ENCODE measurements at regions not wholly inside any gene's neighbourhood (a gene's known extent, or its start where the extent isn't known, plus 50 kb on each side); places are given as distances from the start of the nearest gene placed in this dataset.

GRCh38 chr2:160901613-160902012, 258.6 kb upstream of the TANK start:
- TF ChIP-seq TCF7L2 (IDR thresholded peaks at IDR 0.05; ENCODE audit: low read depth, low read length) (no peak), CTCF (IDR thresholded peaks at IDR 0.05) (no peak), REST (IDR thresholded peaks at IDR 0.05; ENCODE audit: insufficient read depth in 1 of 2, low read depth in 2 of 2, low read length in 1 of 2) (no peak), POLR2AphosphoS5 (IDR thresholded peaks at IDR 0.05; ENCODE audit: low read depth, low read length) (no peak), SIN3A (IDR thresholded peaks at IDR 0.05; ENCODE audit: borderline replicate concordance, insufficient read depth, low read depth, low read length) (no peak)

GRCh38 chr2:160905862-160906261, 254.4 kb upstream of the TANK start:
- Histone ChIP-seq H3K4me3 (ENCODE audit: low read depth in 2 of 2, low read length in 2 of 2) (no peak overlapping the region), H3K27me3 (ENCODE audit: control insufficient read depth, insufficient read depth, low read length) (no peaks in the 10 kb centered on the region), H3K27ac (ENCODE audit: low read length) (no peak overlapping the region), H3K36me3 (ENCODE audit: control insufficient read depth, insufficient read depth, low read length) (no peaks in the 10 kb centered on the region), H3K4me1 (ENCODE audit: control insufficient read depth, insufficient read depth, low read length) (no peaks in the 10 kb centered on the region), H3K9me3 (ENCODE audit: control insufficient read depth, insufficient read depth, low read depth, low read length) (no peaks in the 10 kb centered on the region)
- no peak for DNase-seq (ENCODE audit: low read depth, low spot score)
- POLR2A ChIA-PET, result no interaction called here
- TF ChIP-seq POLR2AphosphoS5 (IDR thresholded peaks at IDR 0.05; ENCODE audit: low read depth, low read length) (no peak), TCF7L2 (IDR thresholded peaks at IDR 0.05; ENCODE audit: low read depth, low read length) (no peak), REST (IDR thresholded peaks at IDR 0.05; ENCODE audit: insufficient read depth in 1 of 2, low read depth in 2 of 2, low read length in 1 of 2) (no peak), SIN3A (IDR thresholded peaks at IDR 0.05; ENCODE audit: borderline replicate concordance, insufficient read depth, low read depth, low read length) (no peak), CTCF (IDR thresholded peaks at IDR 0.05) (no peak)
- no TSS peak for BruUV-seq (replicated peaks)
- in situ Hi-C loops (cut with HindIII; ENCODE audit: low pct_unique_long_range_greater_than_20kb, low sequenced_read_pairs) (no loop called here), intact Hi-C loops (cut with micrococcal nuclease; ENCODE audit: unreplicated experiment) (no loop called here)
- CTCF ChIA-PET, result interaction anchor here (0.6 kb wide), 1 partner anchor 256 kb away, joined by 4 read pairs; no protein-coding TSS in a partner anchor
- ATAC-seq, result no peak

More at GRCh38 chr2:160901613-160902012, 258.6 kb upstream of the TANK start:
- no peak for DNase-seq (ENCODE audit: low read depth, low spot score)
- Histone ChIP-seq H3K4me3 (ENCODE audit: low read depth in 2 of 2, low read length in 2 of 2) (no peak overlapping the region), H3K27me3 (ENCODE audit: control insufficient read depth, insufficient read depth, low read length) (no peaks in the 10 kb centered on the region), H3K27ac (ENCODE audit: low read length) (no peak overlapping the region), H3K36me3 (ENCODE audit: control insufficient read depth, insufficient read depth, low read length) (no peaks in the 10 kb centered on the region), H3K9me3 (ENCODE audit: control insufficient read depth, insufficient read depth, low read depth, low read length) (no peaks in the 10 kb centered on the region), H3K4me1 (ENCODE audit: control insufficient read depth, insufficient read depth, low read length) (no peaks in the 10 kb centered on the region)
- in situ Hi-C loops (cut with HindIII; ENCODE audit: low pct_unique_long_range_greater_than_20kb, low sequenced_read_pairs), result no loop called here
- intact Hi-C loops (cut with micrococcal nuclease; ENCODE audit: unreplicated experiment), result no loop called here
- no TSS peak for BruUV-seq (replicated peaks)
- POLR2A ChIA-PET, result no interaction called here
- CTCF ChIA-PET, result interaction anchor here (0.6 kb wide), 1 partner anchor 707 kb away, joined by 3 read pairs; no protein-coding TSS in a partner anchor
- no peak for ATAC-seq

All from Panc1 (cell line).